GM12891 (cell line): ENCODE measurements at regions not wholly inside any gene's neighbourhood (a gene's known extent, or its start where the extent isn't known, plus 50 kb on each side); places are given as distances from the start of the nearest gene placed in this dataset.

ENCODE experiments used
- PAX5 ChIP-seq: IDR thresholded peaks from 2 replicates; pipeline ENCODE4 v1.6.1; 2011; ENCODE audit warnings: low read length, moderate library complexity, mild to moderate bottlenecking; ENCODE audit not compliant: insufficient read depth, severe bottlenecking
- POLR2A ChIP-seq: IDR thresholded peaks from 2 replicates; pipeline ENCODE4 v1.6.1; 2011; ENCODE audit warnings: low read depth, low read length, control low read depth
- POLR2AphosphoS5 ChIP-seq: IDR thresholded peaks from 2 replicates; pipeline ENCODE4 v1.6.1; 2011; ENCODE audit warnings: low read depth, low read length, control low read depth
- POU2F2 ChIP-seq: IDR thresholded peaks from 2 replicates; pipeline ENCODE4 v1.6.1; 2011; ENCODE audit warnings: low read depth, mild to moderate bottlenecking, control low read depth, low read length, moderate library complexity
- SPI1 ChIP-seq: IDR thresholded peaks from 2 replicates; pipeline ENCODE4 v1.6.1; 2011; ENCODE audit warnings: low read depth, low read length, control low read depth
- TAF1 ChIP-seq: IDR thresholded peaks from 2 replicates; pipeline ENCODE4 v1.6.1; 2011; ENCODE audit warnings: low read depth, low read length, control low read depth

GRCh38 chr12:83575326-83575725 lies 888.6 kb downstream of the TMTC2 start:
- no peak for TF ChIP-seq POLR2AphosphoS5
- TF ChIP-seq POLR2A: no peak
- no peak for TF ChIP-seq TAF1
- TF ChIP-seq SPI1: no peak
- no peak for TF ChIP-seq PAX5
- TF ChIP-seq POU2F2: no peak
